ENCODE measurements at regions not wholly inside any gene's neighbourhood (a gene's known extent, or its start where the extent isn't known, plus 50 kb on each side); places are given as distances from the start of the nearest gene placed in this dataset.

- intact Hi-C loops (cut with DNase I; ENCODE audit: low total_unique reads) = no loop called here
- WGBS, 5 donors = 46 to 84% (median 64%) methylated on average over 3 of the region's 3 CpGs
- Histone ChIP-seq H3K27me3 (replicated peaks in 1 of 7) (no peaks in the 10 kb centered on the region), H3K4me3 (no peak overlapping the region), H3K4me1 (peaks cover 0 to 16% (median 6%) of the 10 kb centered on the region in 6 donors), H3K27ac (no peak overlapping the region), H3K36me3 (no peaks in the 10 kb centered on the region), H3K9me3 (no peaks in the 10 kb centered on the region)
- TF ChIP-seq POLR2A (IDR thresholded peaks at IDR 0.05) (no peak), POLR2AphosphoS5 (IDR thresholded peaks at IDR 0.05) (no peak), CTCF (IDR thresholded peaks at IDR 0.05 in 8 of 11, conservative IDR thresholded peaks at IDR 0.05 in 3 of 11) (no peak)
- DNase-seq = no peak
Measured at GRCh38 chrX:20378233-20378920, 111.7 kb upstream of the RPS6KA3 start.

DNA sequence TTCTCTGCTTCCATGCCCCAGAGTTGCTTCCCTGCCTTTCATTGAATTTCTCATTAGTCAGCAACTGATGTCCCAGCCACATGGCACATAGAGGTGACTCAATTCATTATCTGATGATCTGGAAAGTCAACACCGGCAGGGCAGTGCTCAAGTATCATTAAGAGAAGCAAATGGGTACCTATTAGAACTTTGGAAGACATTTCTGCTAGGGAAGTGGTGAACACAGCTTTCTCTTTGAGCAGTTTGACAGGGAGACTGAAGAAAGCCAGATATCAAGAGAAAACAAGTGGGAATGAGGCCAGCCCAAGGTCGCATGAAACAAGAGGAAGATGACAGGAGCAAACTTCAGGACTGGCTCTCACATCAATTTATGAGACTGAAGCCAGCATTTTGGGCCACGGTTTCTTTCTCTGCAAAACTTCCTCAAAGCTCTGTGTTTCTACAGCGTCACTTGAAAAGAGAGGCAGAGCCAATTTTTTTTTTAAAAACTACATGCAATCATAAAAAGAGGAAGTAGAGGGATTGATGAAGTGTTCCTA lies 108.3 kb upstream of the RPS6KA3 start:
- Histone ChIP-seq H3K36me3 (no peaks in the 10 kb centered on the region), H3K27me3 (replicated peaks in 1 of 7) (no peaks in the 10 kb centered on the region), H3K4me1 (peaks cover 0 to 22% (median 6%) of the 10 kb centered on the region in 6 donors), H3K27ac (peak overlapping the region in 7 of 8 donors; percentile 24 to 88 (median 71)), H3K4me3 (peak overlapping the region in 1 of 8 donors; percentile 32), H3K9me3 (no peaks in the 10 kb centered on the region)
- no peak for TF ChIP-seq POLR2AphosphoS5 (IDR thresholded peaks at IDR 0.05)
- TF ChIP-seq CTCF (IDR thresholded peaks at IDR 0.05 in 8 of 11, conservative IDR thresholded peaks at IDR 0.05 in 3 of 11) = no peak
- TF ChIP-seq POLR2A (IDR thresholded peaks at IDR 0.05) = no peak
- 9 to 25% (median 13%) methylated on average over 4 of the region's 4 CpGs for WGBS, 5 donors
- intact Hi-C loops (cut with DNase I; ENCODE audit: low total_unique reads) = no loop called here
- no peak for DNase-seq

GRCh38 chrX:20374450-20374849 lies 107.7 kb upstream of the RPS6KA3 start:
- peak overlapping the region in 1 of 8 donors; percentile 32 for H3K4me3 ChIP-seq
- H3K27ac ChIP-seq = peak overlapping the region in 7 of 8 donors; percentile 24 to 88 (median 71)
- intact Hi-C loops (cut with DNase I; ENCODE audit: low total_unique reads) = no loop called here
- TF ChIP-seq POLR2A (IDR thresholded peaks at IDR 0.05) (no peak), CTCF (IDR thresholded peaks at IDR 0.05 in 8 of 11, conservative IDR thresholded peaks at IDR 0.05 in 3 of 11) (no peak)
- WGBS, 5 donors = 37 to 73% (median 55%) methylated on average over 4 of the region's 4 CpGs
- no peak for DNase-seq
- no peaks in the 10 kb centered on the region for H3K9me3 ChIP-seq
- peaks cover 0 to 22% (median 6%) of the 10 kb centered on the region in 6 donors for H3K4me1 ChIP-seq
- no peaks in the 10 kb centered on the region for H3K27me3 ChIP-seq (replicated peaks in 1 of 7)
- no peaks in the 10 kb centered on the region for H3K36me3 ChIP-seq

GRCh38 chrX:20373063-20373462 lies 106.4 kb upstream of the RPS6KA3 start:
- Histone ChIP-seq H3K9me3 (no peaks in the 10 kb centered on the region), H3K4me1 (peaks cover 0 to 22% (median 6%) of the 10 kb centered on the region in 6 donors), H3K27me3 (replicated peaks in 1 of 7) (no peaks in the 10 kb centered on the region), H3K4me3 (no peak overlapping the region), H3K36me3 (no peaks in the 10 kb centered on the region), H3K27ac (no peak overlapping the region)
- no peak for DNase-seq
- TF ChIP-seq POLR2AphosphoS5 (IDR thresholded peaks at IDR 0.05) = no peak
- no peak for TF ChIP-seq CTCF (IDR thresholded peaks at IDR 0.05 in 8 of 11, conservative IDR thresholded peaks at IDR 0.05 in 3 of 11)
- 66 to 87% (median 78%) methylated on average over 6 of the region's 6 CpGs for WGBS, 5 donors
- intact Hi-C loops (cut with DNase I; ENCODE audit: low total_unique reads) = no loop called here

Measured in spleen (tissue), 11 donors.